NCI-H187 (cell line): ENCODE measurements at regions not wholly inside any gene's neighbourhood (a gene's known extent, or its start where the extent isn't known, plus 50 kb on each side); places are given as distances from the start of the nearest gene placed in this dataset.

Experiments used
- DNase-seq, 2 experiments: peaks; one replicate each; lab custom pipeline; 2025; lab: John Stamatoyannopoulos, UW

DNA sequence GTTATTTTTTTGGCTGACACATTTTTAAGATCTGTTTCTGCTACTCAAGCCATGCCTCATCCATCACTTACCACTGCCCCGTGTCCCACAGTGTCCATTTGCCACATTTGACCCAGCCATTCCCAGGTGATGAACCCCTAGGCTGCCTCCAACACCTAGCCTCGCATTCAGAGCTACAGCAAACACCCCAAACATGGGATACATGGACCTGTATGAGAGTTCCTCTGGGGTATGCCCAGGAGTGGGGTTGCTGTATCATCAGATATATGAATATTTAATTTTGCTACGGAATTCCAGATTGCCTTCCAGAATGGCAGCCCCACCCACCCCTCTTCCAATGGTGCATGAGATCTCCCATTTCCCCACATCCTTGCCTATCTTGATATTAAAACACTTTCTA lies 190.1 kb upstream of the RNF32 start:
- no peak for DNase-seq

DNA sequence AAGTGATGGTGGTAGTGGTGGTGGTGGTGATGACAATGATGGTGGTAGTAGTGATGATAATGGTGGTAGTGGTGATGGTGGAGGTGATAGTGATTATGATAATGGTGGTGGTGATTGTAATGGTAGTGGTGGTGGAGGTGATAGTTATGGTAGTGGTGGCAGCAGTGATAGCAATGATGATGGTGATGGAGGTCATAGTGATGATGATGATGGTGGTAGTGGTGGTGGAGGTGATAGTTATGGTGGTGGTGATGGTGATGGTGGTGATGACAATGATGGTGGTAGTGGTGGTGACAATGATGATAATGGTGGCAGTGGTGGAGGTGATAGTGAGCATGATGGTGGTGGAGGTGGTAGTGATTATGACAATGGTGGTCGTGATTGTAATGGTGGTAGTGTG lies 191.7 kb upstream of the RNF32 start:
- DNase-seq, result no peak

DNA sequence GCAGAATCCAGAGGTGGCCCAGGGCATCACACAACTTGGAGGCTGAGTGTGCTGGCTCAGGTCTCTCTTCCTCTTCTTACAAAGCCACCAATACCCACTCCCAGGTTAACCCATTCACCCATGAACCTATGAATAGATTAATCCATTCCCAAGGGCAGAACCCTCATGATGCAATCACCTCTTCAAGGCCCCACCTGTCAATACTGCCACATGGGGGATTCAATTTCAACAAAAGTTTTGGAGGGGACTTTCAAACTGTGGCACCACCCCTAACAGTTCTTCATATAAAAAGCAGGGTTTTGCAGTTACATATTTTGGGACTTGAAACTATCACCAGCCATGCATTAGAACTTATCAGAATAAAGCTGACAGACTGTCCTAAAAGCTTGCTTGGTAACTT lies 193.6 kb upstream of the RNF32 start:
- no peak for DNase-seq

DNA sequence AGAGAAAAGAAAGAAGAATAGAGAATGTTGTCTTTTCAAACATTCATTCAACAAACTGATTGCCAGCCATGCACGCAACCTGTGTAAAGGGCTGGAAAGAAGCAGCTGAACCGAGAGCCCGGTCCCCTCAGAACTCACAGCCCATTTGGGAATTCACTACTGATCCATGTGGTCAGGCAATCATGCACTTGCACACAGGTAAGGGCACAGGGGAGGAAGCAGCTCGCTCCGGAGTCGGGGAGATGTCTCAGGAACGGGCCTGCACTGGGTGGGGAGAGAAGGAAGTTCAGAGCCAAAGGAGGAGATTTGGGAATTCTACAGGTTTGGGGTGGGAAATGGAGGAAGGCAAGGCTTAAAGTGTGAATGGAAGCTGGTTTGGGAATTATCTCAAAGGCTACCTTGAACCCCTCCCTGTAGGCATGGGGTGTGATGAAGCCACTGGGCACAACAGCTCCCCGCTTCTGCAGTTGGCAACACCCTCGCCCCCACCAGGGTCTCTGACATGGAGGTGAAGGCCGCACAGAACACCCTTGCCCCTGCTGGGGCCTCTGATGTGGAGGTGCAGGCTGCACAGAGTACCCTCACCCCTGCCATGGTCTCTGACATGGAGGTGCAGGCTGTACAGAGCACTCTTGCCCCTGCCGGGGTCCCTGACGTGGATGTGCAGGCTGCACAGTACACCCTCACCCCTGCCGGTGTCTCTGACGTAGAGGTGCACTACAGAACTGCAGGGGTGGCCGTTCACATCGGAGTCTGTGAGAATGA lies 194.4 kb upstream of the RNF32 start:
- DNase-seq, result no peak

DNA sequence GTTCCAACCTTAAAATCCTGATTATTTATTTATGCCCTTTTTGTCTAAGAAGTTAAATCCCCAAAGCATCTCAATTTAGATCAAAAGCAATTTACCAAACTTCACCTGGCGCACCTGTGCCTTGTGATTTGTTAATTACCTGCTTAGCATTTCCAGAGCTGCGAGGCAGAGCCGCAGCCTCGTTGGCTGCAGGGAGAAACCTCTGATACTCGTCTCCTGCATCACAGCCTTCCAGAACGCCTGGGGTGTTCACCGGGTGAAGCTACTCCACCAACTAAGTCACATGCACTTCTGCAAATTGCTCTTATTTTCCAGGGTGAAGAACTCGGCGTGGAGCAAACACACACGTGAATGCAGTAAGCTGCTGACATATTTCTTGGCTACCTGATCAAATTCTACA lies 198.1 kb upstream of the RNF32 start:
- DNase-seq, result no peak

DNA sequence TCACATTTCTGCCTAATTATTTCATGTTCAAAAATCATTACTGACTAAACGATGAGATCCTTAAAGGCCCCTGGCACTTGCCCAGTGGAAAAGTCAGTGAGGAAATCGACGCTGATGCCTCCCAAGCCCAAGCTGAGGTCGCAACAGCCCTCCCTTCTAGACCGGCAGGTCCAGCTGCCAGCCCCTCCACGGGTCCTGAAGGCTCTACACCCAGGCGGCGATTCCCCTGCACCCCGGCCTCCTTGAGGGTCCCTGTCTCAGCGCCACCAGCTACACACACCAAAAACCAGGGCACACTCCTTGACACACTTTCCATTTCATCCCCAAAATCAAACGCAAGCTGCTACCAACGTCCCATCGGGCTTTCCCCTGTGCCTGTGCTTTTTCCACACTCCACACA lies 200.1 kb upstream of the RNF32 start:
- DNase-seq, result no peak

DNA sequence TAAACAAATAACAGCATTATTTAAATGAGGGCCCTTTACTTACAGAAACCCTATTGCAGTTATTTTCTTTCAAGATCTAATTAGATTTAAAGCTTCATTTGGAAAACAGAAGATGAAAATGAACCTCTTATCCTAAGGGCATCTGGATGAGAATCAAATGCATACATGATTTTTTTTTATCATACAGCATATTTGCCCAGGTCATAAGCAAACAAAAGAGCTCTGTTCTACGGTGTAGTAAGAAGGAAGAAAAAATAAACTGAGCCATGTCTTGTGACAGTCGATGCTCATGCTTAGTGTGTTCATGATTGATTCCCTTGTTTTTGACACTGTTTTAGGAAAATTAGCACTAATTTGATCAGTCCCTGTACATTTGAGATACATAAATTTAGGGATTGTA lies 202.6 kb upstream of the RNF32 start:
- DNase-seq, result no peak

DNA sequence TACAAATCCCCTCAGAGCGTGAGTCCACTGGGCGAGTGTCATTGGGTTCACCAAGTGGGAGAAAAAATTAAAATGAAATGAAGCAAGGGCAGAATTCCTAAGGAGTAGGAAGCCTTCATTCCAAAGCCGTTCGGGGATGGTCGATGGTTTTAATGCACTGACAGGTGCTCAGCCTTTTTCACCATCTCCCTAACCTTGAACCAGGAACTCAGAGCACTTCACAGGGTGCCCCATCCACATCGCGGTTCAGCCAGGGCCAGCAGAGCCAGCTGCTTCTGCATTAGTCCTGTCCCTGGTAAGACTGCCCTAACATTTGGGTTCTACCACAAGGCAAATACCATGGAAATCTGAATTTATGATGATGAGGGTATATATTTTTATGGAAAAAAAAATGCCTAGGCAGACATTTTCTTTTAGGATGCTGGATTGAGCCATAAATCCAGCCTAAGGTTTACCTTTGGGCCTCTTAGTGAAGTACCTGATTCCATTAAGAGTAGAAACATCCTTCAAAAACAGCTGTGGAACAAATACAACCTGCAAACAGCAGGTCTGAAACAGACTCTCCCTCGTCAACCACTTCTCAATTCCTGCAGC lies 203.5 kb upstream of the RNF32 start:
- DNase-seq, result no peak

DNA sequence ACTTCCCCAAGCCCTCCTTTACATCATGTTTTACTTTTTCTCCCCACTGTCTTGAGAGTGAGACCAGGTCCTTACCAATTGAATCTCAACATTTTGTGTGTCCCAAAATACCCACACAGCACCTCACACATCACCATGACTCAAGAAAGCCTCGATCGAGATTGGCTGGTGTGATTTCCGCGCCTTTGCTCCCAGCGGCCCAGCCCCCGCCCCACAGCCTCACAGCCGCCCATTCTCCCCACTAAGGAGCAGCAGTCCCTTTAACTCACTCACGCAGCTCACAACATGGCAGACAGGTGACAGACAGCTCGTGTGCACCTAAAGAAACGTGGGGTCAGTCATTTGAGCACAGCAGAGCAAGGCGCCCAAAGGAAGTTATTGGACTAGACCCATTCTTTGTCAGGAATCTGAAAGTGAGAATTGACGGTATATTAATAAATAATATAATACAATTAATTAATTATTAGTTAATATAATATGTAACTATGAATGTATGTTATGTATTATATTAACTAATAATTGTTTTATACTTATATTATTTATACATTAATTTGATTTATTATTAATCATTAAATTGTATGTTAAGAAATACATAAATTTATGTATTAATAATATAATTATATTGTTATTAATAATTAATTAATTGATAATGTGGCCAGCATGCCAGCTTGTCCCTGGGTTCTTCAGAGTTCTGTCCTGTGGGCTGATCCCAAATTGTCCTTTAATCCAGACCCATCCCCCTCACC lies 204.9 kb upstream of the RNF32 start:
- DNase-seq, result no peak

DNA sequence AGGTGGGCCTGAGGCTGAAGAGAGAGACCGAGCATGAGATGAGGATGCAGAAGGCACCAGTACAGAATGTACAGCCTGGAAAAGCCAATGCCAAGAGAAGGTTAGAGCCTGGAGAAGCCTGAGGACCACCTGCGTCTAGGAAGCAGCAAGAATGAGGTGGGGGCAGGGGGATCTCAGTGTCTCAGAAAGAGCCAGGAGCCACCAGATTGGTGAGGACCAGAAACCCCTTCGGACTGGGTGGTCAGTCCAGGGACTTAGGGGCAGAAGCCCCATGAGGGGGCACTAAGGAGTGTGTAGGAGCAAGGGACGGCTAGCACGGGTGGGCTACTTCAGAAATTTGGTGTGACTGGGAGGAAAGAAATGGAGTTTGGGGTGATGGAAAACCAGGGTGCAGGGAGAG lies 205.9 kb upstream of the RNF32 start:
- DNase-seq, result no peak

DNA sequence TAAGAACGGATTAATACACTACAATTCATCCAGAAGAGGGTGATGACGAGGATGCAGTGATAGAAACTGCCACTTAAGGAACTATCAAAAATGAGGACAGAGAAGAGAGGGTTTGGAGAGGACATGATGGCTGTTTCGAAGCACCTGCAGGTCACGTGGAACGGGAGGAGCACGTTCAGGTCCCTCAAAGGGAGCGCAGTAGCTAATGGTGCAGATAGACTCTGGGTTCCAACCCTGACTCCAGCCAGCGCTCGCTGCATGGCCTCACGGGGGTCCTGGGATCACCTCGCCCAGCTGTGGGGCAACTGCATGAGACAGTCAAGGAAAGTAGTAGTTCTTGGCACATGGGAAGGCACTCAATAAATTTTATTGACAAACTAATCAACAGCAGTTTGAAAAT lies 208.6 kb upstream of the RNF32 start:
- DNase-seq, result no peak

DNA sequence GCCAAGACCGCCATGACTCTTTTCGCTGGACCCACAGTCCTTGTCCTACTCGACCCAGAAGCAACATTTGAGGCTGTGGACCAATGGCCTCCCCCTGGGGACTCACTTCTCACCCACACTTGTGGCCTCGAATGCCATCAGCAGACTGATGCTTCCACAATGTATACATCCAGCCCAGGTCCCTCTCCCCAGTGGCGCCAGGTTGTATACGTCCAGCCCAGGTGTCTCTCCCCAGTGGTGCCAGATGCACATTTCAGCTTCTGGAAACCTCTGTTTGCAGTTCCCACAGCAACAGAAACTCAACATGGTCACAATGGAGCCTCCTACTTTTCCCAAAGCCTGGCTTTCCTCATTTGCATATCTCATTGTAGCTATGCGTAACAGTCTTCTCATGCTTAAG lies 210.5 kb upstream of the RNF32 start:
- DNase-seq, result no peak

DNA sequence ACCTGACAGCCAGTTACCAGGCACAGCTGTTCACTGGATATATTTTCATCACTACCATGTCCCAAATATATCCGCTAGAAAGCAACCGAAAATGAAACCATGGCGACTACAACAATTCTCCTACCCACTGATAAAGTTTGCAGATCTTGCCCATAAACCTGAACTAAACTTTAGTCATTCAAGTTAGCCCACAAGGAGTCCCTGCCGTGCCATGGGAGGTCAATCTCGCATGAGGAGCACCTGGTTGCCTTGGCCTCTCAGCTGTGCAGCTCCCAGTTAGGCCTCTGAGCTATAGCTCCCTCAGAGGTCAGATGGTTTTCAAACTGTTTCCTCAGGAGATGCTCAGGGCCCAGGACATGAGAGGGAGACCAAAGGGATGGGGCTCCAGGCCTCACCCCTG lies 211.1 kb upstream of the RNF32 start:
- no peak for DNase-seq

DNA sequence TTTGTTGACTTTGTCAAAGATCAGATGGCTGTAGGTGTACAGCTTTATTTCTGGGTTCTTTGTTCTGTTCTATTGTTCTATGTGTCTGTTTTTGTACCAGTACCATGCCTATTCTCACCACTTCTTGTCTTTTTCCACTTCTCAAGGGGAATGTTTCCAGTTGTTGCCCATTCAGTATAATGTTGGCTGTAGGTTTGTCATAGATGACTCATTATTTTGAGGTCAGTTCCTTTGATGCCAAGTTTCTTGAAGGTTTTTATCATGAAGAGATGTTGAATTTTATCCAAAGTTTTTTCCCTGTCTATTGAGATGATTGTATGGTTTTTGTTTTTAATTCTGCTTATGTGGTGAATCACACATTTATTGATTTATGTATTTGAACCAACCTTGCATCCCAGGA lies 216.7 kb upstream of the RNF32 start:
- no peak for DNase-seq

DNA sequence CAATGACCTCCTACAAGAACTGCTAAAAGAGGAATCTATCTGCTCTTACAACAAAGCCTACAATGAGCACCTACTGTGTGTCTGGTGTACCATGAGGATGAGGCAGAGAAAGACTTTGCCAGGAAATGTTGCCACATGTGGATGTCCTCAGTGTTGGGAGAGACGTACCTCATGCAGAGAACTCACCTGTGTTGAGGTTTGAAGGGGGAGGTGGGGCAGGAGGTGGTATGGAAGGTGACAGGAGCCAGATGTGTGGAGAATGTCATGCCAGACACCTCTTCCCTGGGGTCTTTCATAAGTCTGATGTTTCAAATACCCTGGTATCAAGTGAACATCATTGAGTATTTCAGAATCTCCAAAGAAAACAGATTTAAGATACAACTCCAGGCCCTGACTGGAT lies 220.1 kb upstream of the RNF32 start:
- no peak for DNase-seq

DNA sequence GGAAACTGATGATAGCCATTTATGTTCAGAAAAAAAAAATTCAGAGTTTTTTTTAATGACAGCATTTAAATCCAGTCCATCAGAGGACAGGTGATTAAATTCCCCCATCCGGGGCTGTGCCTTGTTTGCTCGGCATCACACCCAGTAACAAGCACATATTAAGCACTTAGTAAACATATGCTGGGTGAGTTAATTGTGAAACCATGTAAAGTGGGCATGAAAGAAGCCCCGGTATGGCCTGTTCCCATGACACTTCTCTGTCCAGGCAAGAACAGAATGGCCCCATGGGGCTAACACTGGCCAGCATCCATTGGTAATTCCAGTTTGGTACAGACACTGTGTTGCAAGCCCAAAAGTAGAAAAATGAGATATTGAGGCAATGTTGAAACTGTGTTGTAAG lies 220.8 kb upstream of the RNF32 start:
- no peak for DNase-seq

DNA sequence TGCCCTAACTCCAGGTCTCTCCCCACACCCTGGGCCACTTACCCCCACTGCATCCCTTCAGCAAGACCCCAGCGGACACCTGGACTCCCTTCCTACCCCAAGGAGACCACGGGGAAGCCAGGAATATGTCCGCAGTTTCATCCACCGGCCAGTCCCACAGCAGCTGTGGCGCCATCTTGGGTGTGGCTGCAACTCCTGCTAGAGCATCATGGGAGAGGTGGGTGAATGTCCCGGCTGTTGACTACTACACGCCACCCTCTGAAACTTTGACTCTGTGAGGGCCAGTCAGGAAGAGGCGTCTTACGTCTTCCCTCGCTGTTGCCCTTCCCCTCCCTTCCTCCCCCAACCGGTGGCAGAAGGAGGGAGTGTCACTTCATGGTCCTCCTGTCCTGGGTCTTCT lies 238.3 kb upstream of the RNF32 start:
- no peak for DNase-seq

DNA sequence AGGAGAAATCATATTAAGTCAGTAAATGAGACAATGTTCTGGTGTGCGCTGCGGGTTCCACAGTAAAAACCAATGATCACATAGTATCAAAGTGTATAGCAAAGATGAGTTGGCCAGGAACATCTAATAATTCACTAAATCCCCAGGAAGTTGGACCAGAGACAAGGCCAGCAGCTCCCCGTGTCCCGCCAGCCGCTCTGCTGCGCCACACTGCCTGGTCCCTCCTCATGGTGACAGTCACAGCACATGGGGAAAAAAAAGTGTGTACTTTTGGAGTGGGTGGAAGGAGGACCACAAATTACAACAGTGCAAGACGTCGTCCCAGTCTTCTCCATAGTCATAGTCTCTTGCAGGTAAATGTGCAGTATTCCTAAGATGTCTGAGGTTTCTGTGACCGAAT lies 239.0 kb upstream of the RNF32 start:
- DNase-seq, result no peak

DNA sequence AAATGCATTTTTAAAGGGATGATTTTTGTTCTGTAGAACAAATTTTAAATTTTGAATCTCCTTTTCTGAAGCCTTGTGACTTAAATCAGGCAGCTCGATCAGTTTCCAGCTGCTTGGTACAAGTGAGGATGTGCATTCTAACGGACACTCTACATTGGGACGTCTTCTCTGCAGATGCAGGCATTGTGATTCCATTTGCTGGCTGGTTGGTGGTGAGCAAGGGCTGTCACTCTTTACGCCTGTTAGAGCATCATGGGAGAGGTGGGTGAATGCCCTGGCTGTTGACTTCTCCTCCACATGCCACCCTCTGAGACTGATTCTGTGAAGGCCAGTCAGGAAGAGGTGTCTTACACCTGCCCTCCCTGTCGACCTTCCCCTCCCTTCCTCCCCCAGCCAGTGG lies 240.5 kb upstream of the RNF32 start:
- no peak for DNase-seq

DNA sequence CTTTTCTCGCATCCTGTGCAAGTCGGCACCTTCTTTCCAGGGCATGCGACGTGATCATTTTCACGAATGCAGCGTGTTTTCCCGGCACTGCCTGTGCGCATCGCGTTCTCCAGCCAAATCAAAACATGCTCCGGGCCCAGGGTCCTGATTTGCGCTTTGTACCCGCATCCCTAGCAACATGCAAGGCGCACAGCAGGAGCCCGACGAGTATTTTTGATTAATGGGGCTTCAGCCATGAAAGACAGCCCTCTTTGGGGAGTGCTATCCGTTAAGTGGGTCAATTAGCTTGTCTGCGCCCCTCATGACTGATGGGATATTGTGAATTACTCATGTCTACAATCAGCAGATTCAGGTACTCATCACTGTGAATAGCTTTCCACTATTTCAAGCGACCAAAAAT lies 243.3 kb upstream of the RNF32 start:
- no peak for DNase-seq

DNA sequence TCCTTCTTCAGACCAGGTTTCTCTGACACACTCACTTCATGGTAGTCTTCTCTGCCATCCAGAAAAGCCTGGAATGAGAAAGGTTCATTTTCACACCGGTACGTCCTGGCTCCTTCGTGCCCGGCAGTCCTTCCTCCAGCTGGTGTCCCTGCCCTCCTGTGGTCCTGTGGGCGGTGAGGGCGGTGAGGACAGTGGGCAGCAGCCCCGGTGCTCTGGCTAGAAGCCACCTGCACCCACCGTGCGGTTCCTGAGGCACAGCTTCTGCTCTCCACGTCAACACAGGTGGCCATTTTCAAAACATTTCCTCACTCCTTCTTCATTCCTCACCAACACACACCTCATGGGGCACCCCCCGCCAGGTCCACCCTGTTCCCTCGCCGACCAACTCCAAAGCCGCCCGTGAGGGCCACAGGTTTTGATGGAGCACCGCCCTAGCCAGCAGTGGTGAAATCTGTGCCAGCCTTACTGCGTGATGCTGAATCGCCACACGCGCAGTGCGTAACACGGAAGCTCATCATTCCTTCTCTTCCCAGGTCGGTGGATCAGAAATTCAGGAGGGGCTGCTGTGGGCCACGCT lies 251.4 kb upstream of the RNF32 start:
- DNase-seq, result no peak

DNA sequence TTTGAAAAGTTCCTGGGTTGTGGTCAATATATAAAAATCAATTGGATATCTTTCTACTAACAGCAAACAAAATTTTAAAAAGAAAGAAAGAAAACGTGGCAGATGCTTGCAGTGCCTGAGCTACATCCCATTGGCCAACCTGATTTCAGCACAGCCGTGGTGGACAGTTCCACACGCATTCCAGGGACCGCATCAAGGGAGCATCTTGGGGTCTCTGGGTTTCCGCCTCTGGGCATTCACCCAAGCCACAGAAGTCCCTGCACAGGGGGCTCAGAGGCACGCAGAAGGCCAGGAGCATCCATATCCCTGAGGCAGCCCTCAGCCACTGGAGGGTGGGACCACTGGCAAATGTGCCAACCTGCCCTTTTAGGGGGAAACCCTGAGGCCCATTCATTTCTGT lies 254.5 kb upstream of the RNF32 start:
- DNase-seq, result no peak

DNA sequence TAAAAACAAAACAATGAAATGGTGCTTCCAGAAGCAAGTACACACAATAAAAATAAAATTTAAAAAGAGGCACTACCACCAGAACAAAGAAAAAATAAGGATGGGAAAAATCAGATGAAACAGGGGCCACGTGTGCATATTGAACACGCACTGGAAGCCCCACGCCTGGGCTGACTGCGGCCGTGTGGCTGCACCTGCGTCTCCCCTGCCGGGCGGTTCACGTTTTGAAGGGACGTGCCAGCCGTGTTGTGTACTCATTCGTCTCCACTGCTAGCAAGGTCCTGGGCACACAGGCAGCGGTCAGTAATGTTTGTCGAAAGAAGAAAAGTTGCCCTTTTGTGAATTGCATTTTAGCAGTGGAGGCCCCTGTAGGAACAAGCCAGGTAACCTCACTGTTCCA lies 255.9 kb upstream of the RNF32 start:
- DNase-seq, result no peak
